ENCODE measurements at regions not wholly inside any gene's neighbourhood (a gene's known extent, or its start where the extent isn't known, plus 50 kb on each side); places are given as distances from the start of the nearest gene placed in this dataset.

DNA sequence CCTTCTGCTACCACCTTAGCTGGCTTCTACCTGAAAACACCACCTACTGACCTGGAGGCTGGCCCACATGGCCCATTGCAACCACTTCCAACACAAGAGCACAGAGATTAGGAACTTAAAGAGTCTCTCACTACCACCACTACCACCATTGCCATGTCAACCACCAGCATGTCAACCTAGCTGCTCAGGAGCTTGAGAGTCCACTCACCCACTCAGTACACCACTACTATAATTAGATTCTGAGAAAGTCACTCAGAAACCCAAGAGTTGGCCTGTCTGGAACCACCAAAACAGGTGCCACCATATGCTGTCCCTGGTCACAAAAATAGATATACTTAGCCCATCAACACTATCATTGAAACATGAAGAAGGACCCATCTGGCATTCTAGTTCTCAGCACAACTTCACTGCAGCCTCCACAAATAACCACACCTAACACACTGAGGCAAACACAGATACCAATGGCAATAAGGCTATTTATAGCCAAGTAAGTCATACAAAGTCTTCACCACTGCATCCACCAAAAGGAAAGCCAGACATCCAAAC lies 806.7 kb upstream of the EPHA6 start:
- Histone ChIP-seq H3K79me2 (ENCODE audit: control insufficient read depth, insufficient read depth, low read length) (no peaks in the 10 kb centered on the region), H3K4me2 (ENCODE audit: insufficient read depth, low read length) (no peak overlapping the region), H3K9me1 (ENCODE audit: control insufficient read depth, insufficient read depth, low read length) (no peaks in the 10 kb centered on the region), H3K27ac (ENCODE audit: extremely low read depth, low read depth, low read length) (no peak overlapping the region), H3K9ac (ENCODE audit: insufficient read depth in 1 of 2, low read depth in 2 of 2, low read length in 2 of 2) (no peak overlapping the region), H3K4me3 (no peak overlapping the region), H3K36me3 (ENCODE audit: control insufficient read depth, insufficient read depth, low read length) (no peaks in the 10 kb centered on the region), H3K9me3 (replicated peaks; ENCODE audit: control insufficient read depth, insufficient read depth, low read depth, low read length) (no peaks in the 10 kb centered on the region), H2AFZ (ENCODE audit: low read depth, low read length) (no peak overlapping the region), H4K20me1 (replicated peaks; ENCODE audit: control insufficient read depth, insufficient read depth, low read length) (no peaks in the 10 kb centered on the region), H3K27me3 (ENCODE audit: control insufficient read depth in 2 of 2, insufficient read depth in 2 of 2, low read length in 2 of 2) (no peaks in the 10 kb centered on the region), H3K4me1 (replicated peaks in 1 of 2; ENCODE audit: control insufficient read depth in 2 of 2, insufficient read depth in 2 of 2, low read length in 2 of 2) (no peaks in the 10 kb centered on the region)
- no TSS peak for BruUV-seq (replicated peaks)
- ChIA-PET POLR2A (no interaction called here), CTCF (ENCODE audit: low intra/inter-chr PET ratio) (no interaction called here)
- DNase-seq (ENCODE audit: extremely low read depth in 1 of 4, low spot score in 3 of 4), result no peak
- ATAC-seq, result no peak
- TF ChIP-seq, protein P1, sequence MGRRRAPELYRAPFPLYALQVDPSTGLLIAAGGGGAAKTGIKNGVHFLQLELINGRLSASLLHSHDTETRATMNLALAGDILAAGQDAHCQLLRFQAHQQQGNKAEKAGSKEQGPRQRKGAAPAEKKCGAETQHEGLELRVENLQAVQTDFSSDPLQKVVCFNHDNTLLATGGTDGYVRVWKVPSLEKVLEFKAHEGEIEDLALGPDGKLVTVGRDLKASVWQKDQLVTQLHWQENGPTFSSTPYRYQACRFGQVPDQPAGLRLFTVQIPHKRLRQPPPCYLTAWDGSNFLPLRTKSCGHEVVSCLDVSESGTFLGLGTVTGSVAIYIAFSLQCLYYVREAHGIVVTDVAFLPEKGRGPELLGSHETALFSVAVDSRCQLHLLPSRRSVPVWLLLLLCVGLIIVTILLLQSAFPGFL (CRISPR knock-in tag; IDR thresholded peaks at IDR 0.05), result no peak
- TF ChIP-seq, protein P2, sequence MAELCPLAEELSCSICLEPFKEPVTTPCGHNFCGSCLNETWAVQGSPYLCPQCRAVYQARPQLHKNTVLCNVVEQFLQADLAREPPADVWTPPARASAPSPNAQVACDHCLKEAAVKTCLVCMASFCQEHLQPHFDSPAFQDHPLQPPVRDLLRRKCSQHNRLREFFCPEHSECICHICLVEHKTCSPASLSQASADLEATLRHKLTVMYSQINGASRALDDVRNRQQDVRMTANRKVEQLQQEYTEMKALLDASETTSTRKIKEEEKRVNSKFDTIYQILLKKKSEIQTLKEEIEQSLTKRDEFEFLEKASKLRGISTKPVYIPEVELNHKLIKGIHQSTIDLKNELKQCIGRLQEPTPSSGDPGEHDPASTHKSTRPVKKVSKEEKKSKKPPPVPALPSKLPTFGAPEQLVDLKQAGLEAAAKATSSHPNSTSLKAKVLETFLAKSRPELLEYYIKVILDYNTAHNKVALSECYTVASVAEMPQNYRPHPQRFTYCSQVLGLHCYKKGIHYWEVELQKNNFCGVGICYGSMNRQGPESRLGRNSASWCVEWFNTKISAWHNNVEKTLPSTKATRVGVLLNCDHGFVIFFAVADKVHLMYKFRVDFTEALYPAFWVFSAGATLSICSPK (IDR thresholded peaks at IDR 0.05; ENCODE audit: borderline replicate concordance), result no peak
- TF ChIP-seq KLF6 (CRISPR knock-in tag; IDR thresholded peaks at IDR 0.05; ENCODE audit: borderline replicate concordance) (no peak), ZNF668 (CRISPR knock-in tag; IDR thresholded peaks at IDR 0.05) (no peak), DPF2 (IDR thresholded peaks at IDR 0.05) (no peak), FUS (optimal IDR thresholded peaks at IDR 0.05; ENCODE audit: low read depth, low read length) (no peak), FOSL1 (tag; conservative IDR thresholded peaks at IDR 0.05) (no peak), SP2 (IDR thresholded peaks at IDR 0.05; ENCODE audit: extremely low read depth, low read depth, low read length, poor library complexity, severe bottlenecking) (no peak), CBFA2T2 (conservative IDR thresholded peaks at IDR 0.05) (no peak), ZNF766 (CRISPR knock-in tag; conservative IDR thresholded peaks at IDR 0.05) (no peak)
- TF ChIP-seq, protein P3, sequence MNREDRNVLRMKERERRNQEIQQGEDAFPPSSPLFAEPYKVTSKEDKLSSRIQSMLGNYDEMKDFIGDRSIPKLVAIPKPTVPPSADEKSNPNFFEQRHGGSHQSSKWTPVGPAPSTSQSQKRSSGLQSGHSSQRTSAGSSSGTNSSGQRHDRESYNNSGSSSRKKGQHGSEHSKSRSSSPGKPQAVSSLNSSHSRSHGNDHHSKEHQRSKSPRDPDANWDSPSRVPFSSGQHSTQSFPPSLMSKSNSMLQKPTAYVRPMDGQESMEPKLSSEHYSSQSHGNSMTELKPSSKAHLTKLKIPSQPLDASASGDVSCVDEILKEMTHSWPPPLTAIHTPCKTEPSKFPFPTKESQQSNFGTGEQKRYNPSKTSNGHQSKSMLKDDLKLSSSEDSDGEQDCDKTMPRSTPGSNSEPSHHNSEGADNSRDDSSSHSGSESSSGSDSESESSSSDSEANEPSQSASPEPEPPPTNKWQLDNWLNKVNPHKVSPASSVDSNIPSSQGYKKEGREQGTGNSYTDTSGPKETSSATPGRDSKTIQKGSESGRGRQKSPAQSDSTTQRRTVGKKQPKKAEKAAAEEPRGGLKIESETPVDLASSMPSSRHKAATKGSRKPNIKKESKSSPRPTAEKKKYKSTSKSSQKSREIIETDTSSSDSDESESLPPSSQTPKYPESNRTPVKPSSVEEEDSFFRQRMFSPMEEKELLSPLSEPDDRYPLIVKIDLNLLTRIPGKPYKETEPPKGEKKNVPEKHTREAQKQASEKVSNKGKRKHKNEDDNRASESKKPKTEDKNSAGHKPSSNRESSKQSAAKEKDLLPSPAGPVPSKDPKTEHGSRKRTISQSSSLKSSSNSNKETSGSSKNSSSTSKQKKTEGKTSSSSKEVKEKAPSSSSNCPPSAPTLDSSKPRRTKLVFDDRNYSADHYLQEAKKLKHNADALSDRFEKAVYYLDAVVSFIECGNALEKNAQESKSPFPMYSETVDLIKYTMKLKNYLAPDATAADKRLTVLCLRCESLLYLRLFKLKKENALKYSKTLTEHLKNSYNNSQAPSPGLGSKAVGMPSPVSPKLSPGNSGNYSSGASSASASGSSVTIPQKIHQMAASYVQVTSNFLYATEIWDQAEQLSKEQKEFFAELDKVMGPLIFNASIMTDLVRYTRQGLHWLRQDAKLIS (CRISPR knock-in tag; IDR thresholded peaks at IDR 0.05), result no peak
- intact Hi-C loops (cut with micrococcal nuclease), result no loop called here
- no peak for FAIRE-seq
- in situ Hi-C loops (cut with MboI), result no loop called here

All from K562 (cell line).